ENCODE measurements at regions not wholly inside any gene's neighbourhood (a gene's known extent, or its start where the extent isn't known, plus 50 kb on each side); places are given as distances from the start of the nearest gene placed in this dataset.

GRCh38 chr10:93143281-93143680 is 69.6 kb downstream of the CYP26A1 start:
- Histone ChIP-seq H3K36me3 (ENCODE audit: control insufficient read depth, insufficient read depth, low read length) (no peaks in the 10 kb centered on the region), H3K27me3 (replicated peaks; ENCODE audit: control insufficient read depth, insufficient read depth, low read length) (no peaks in the 10 kb centered on the region; the same call in none of the 2 replicates), H3K4me3 (replicated peaks; ENCODE audit: low read depth, low read length) (no peak overlapping the region)
- no peak for TF ChIP-seq CTCF (IDR thresholded peaks at IDR 0.05; ENCODE audit: insufficient read depth, low read length, poor library complexity, severe bottlenecking)
- no peak for DNase-seq (ENCODE audit: extremely low read depth, insufficient read length)

GRCh38 chr10:93146336-93146735 is 72.6 kb downstream of the CYP26A1 start:
- Histone ChIP-seq H3K27me3 (replicated peaks; ENCODE audit: control insufficient read depth, insufficient read depth, low read length) (no peaks in the 10 kb centered on the region; the same call in none of the 2 replicates), H3K36me3 (ENCODE audit: control insufficient read depth, insufficient read depth, low read length) (no peaks in the 10 kb centered on the region), H3K4me3 (replicated peaks; ENCODE audit: low read depth, low read length) (no peak overlapping the region)
- TF ChIP-seq CTCF (IDR thresholded peaks at IDR 0.05; ENCODE audit: insufficient read depth, low read length, poor library complexity, severe bottlenecking), result no peak
- no peak for DNase-seq (ENCODE audit: extremely low read depth, insufficient read length)

GRCh38 chr10:93147281-93147680 is 73.6 kb downstream of the CYP26A1 start:
- no peak for TF ChIP-seq CTCF (IDR thresholded peaks at IDR 0.05; ENCODE audit: insufficient read depth, low read length, poor library complexity, severe bottlenecking)
- Histone ChIP-seq H3K36me3 (ENCODE audit: control insufficient read depth, insufficient read depth, low read length) (no peaks in the 10 kb centered on the region), H3K4me3 (replicated peaks; ENCODE audit: low read depth, low read length) (no peak overlapping the region), H3K27me3 (replicated peaks; ENCODE audit: control insufficient read depth, insufficient read depth, low read length) (no peaks in the 10 kb centered on the region; the same call in none of the 2 replicates)
- no peak for DNase-seq (ENCODE audit: extremely low read depth, insufficient read length)

GRCh38 chr10:93148476-93148875 is 74.8 kb downstream of the CYP26A1 start:
- DNase-seq (ENCODE audit: extremely low read depth, insufficient read length), result no peak
- no peaks in the 10 kb centered on the region for H3K27me3 ChIP-seq (replicated peaks; ENCODE audit: control insufficient read depth, insufficient read depth, low read length)
- no peak overlapping the region for H3K4me3 ChIP-seq (replicated peaks; ENCODE audit: low read depth, low read length)
- H3K36me3 ChIP-seq (ENCODE audit: control insufficient read depth, insufficient read depth, low read length), result no peaks in the 10 kb centered on the region
- TF ChIP-seq CTCF (IDR thresholded peaks at IDR 0.05; ENCODE audit: insufficient read depth, low read length, poor library complexity, severe bottlenecking), result no peak

- no peaks in the 10 kb centered on the region for H3K27me3 ChIP-seq (replicated peaks; ENCODE audit: control insufficient read depth, insufficient read depth, low read length)
- H3K4me3 ChIP-seq (replicated peaks; ENCODE audit: low read depth, low read length), result no peak overlapping the region
- DNase-seq (ENCODE audit: extremely low read depth, insufficient read length), result no peak
- no peaks in the 10 kb centered on the region for H3K36me3 ChIP-seq (ENCODE audit: control insufficient read depth, insufficient read depth, low read length)
- TF ChIP-seq CTCF (IDR thresholded peaks at IDR 0.05; ENCODE audit: insufficient read depth, low read length, poor library complexity, severe bottlenecking), result no peak
Observed at GRCh38 chr10:93149761-93150160, 76.1 kb downstream of the CYP26A1 start.

GRCh38 chr10:93150289-93150688 is 76.6 kb downstream of the CYP26A1 start:
- H3K4me3 ChIP-seq (replicated peaks; ENCODE audit: low read depth, low read length), result no peak overlapping the region
- H3K36me3 ChIP-seq (ENCODE audit: control insufficient read depth, insufficient read depth, low read length), result no peaks in the 10 kb centered on the region
- DNase-seq (ENCODE audit: extremely low read depth, insufficient read length), result no peak
- H3K27me3 ChIP-seq (replicated peaks; ENCODE audit: control insufficient read depth, insufficient read depth, low read length), result no peaks in the 10 kb centered on the region
- no peak for TF ChIP-seq CTCF (IDR thresholded peaks at IDR 0.05; ENCODE audit: insufficient read depth, low read length, poor library complexity, severe bottlenecking)

Measured in GM06990 (cell line).